Kidney epithelial cell (primary cell): ENCODE measurements at regions not wholly inside any gene's neighbourhood (a gene's known extent, or its start where the extent isn't known, plus 50 kb on each side); places are given as distances from the start of the nearest gene placed in this dataset.
A peak's percentile ranks its signal among the peaks of the same experiment; 100 is the strongest.

Experiments used
- DNase-seq: peaks from one replicate; pipeline ENCODE4 v3.0.0-alpha.2; 2010; ENCODE audit warnings: low read depth
- H3K27me3 ChIP-seq: 2 replicates; pipeline ENCODE4 v1.6.0; 2011; ENCODE audit warnings: low read length; ENCODE audit not compliant: control insufficient read depth, insufficient read depth
- H3K36me3 ChIP-seq: 2 replicates; pipeline ENCODE4 v1.5.1; 2011; ENCODE audit warnings: low read length; ENCODE audit not compliant: control insufficient read depth, insufficient read depth
- H3K4me3 ChIP-seq: 2 replicates; pipeline ENCODE4 v1.5.1; 2011; ENCODE audit warnings: low read depth, mild to moderate bottlenecking, control low read depth, low read length
- TF ChIP-seq, protein P1 (sequence below): IDR thresholded peaks from 2 replicates; pipeline ENCODE4 v1.5.1; 2011; ENCODE audit warnings: mild to moderate bottlenecking, moderate library complexity, low read length, control low read depth, inconsistent platforms; ENCODE audit not compliant: insufficient read depth, poor library complexity, severe bottlenecking

DNA sequence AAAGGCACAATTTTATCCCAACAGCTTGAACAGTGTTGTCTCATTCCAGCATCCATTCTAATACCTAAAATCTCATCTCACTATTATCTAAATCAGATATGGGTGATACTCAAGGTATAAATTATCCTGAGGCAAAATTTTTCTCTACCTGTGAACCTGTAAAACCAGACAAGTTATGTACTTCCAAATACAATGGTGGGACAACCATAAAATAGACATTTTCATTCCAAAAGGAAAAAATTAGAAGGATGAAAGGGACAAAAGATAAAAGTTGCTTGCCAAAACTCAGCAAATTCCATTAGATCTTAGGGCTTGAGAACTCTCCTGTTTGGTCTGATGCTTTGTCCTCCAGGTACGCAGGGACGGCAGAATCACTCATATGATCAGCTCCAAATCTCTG, 650.5 kb downstream of the ADGRL2 start:
- TF ChIP-seq, protein P1, sequence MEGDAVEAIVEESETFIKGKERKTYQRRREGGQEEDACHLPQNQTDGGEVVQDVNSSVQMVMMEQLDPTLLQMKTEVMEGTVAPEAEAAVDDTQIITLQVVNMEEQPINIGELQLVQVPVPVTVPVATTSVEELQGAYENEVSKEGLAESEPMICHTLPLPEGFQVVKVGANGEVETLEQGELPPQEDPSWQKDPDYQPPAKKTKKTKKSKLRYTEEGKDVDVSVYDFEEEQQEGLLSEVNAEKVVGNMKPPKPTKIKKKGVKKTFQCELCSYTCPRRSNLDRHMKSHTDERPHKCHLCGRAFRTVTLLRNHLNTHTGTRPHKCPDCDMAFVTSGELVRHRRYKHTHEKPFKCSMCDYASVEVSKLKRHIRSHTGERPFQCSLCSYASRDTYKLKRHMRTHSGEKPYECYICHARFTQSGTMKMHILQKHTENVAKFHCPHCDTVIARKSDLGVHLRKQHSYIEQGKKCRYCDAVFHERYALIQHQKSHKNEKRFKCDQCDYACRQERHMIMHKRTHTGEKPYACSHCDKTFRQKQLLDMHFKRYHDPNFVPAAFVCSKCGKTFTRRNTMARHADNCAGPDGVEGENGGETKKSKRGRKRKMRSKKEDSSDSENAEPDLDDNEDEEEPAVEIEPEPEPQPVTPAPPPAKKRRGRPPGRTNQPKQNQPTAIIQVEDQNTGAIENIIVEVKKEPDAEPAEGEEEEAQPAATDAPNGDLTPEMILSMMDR: no peak
- Histone ChIP-seq H3K36me3 (no peaks in the 10 kb centered on the region), H3K27me3 (no peaks in the 10 kb centered on the region), H3K4me3 (no peak overlapping the region)
- no peak for DNase-seq

DNA sequence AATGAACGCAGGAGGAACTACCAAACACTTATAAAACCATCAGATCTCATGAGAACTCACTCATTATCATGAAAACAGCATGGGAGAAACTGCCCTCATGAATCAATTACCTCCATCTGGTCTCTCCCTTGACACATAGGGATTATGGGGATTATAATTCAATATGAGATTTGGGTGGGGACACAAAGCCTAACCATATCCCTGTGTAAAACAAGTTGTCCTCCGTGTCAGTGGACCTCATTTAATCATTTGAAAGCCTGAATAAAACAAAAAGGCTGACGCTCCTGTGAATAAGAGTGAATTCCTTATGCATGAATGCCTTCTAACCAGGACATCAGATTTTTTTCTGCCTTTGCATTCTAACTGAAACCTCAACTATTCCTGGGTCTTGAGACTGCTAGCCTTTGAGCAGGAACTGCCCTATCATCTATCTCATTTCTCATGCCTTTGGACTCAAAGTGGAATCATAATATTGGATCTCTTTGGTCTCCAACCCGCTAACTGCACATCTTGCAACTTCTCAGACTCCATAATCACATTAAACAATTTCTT, 648.8 kb downstream of the ADGRL2 start:
- no peaks in the 10 kb centered on the region for H3K36me3 ChIP-seq
- no peak overlapping the region for H3K4me3 ChIP-seq
- DNase-seq: peak; percentile 56
- TF ChIP-seq, protein P1: no peak
- no peaks in the 10 kb centered on the region for H3K27me3 ChIP-seq

DNA sequence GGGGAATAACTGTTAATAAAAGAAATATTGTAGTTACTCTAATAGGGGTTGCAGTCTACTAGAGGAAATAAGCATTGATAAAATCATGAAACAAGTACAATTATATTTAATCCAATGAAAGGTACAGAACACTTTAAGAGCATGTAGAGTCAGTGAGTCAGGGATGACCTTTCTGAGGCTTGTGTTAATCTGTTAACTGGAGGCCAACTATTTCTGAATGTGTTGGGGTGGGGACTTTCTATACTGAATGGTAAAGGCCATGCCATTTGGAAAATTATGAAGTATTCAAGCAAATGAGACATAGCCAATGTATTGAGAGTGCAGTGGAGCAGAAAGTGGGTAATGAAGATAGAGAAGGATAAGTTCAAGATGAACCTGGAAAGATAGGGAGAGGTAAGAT, 646.2 kb downstream of the ADGRL2 start:
- no peak for DNase-seq
- TF ChIP-seq, protein P1: no peak

DNA sequence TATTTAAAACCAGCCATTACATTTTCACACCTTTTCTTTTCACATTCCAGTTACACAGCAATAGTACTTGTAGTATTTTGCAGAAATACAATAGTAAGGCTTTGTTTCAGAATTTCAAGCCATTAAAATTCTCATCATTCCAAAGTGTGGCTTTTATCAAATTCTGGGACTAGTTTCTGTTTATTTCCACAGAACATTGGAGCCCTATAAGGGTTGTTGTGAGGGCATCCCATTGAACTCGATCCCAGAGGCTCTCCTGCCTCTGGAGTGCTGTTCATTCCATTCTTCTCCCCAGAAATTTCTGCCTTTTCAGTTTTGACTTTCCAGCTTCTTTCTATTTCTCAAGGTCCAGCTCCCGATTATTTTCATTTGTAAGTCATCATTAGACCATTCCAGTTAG, 645.5 kb downstream of the ADGRL2 start:
- no peak overlapping the region for H3K4me3 ChIP-seq
- TF ChIP-seq, protein P1: no peak
- no peak for DNase-seq

More for the DNA sequence above, 646.2 kb downstream of the ADGRL2 start:
- Histone ChIP-seq H3K27me3 (no peaks in the 10 kb centered on the region), H3K4me3 (no peak overlapping the region), H3K36me3 (no peaks in the 10 kb centered on the region)

DNA sequence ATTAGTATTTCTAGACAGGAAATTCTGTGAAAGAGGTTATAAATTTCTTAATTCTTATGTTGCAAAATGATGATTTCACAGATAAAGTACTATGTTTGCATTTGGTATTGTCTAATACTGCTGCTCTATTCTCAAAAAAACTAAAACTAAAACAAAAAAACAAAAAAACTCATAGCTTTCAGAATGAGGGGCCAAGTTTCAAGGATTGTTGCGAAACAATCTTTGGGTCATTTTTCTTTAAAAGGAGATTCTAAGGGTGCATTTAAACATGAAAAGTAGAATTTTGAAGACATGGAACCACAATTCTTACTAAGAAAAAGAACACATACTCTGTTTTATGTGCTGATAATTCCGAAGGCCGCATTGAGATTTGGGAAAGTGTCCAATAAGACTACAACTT, 645.1 kb downstream of the ADGRL2 start:
- TF ChIP-seq, protein P1: no peak
- Histone ChIP-seq H3K4me3 (no peak overlapping the region), H3K36me3 (no peaks in the 10 kb centered on the region), H3K27me3 (no peaks in the 10 kb centered on the region)
- no peak for DNase-seq

More for the DNA sequence above, 645.5 kb downstream of the ADGRL2 start:
- Histone ChIP-seq H3K27me3 (no peaks in the 10 kb centered on the region), H3K36me3 (no peaks in the 10 kb centered on the region)

DNA sequence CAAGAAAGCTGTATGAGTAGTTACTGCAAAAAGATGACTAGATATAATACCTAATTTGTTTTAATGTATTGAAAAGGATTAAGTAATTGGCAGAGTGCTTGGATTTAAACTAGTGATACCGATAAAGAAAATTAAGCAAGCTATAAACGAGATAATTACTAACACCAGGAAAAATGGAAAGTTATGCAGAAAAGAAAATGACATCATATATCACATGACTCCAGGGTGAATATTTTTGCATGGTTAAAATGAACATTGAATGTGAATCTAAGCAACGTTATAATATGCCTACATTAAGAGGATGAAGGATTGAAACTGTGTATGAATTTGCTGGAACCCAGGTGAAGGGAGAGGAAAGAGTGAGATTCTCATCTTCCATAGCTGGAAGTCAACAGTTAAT, 644.4 kb downstream of the ADGRL2 start:
- H3K27me3 ChIP-seq: no peaks in the 10 kb centered on the region
- DNase-seq: no peak
- TF ChIP-seq, protein P1: no peak
- no peaks in the 10 kb centered on the region for H3K36me3 ChIP-seq
- no peak overlapping the region for H3K4me3 ChIP-seq
